ENCODE measurements at regions not wholly inside any gene's neighbourhood (a gene's known extent, or its start where the extent isn't known, plus 50 kb on each side); places are given as distances from the start of the nearest gene placed in this dataset.

GRCh38 chr10:61317706-61318105 lies 135.5 kb downstream of the TMEM26 start:
- DNase-seq = no peak

- DNase-seq = no peak
Observed at GRCh38 chr10:61316676-61317265, 136.4 kb downstream of the TMEM26 start.

GRCh38 chr10:61314273-61314672 lies 138.9 kb downstream of the TMEM26 start:
- DNase-seq = no peak

GRCh38 chr10:61313460-61313859 lies 139.7 kb downstream of the TMEM26 start:
- DNase-seq = no peak

GRCh38 chr10:61304746-61305145 lies 148.4 kb downstream of the TMEM26 start:
- DNase-seq = no peak

- no peak for DNase-seq
Observed at GRCh38 chr10:61302124-61302523, 151.1 kb downstream of the TMEM26 start.

GRCh38 chr10:61301575-61301974 lies 151.6 kb downstream of the TMEM26 start:
- DNase-seq = no peak

- DNase-seq = no peak
Observed at GRCh38 chr10:61299841-61300240, 153.3 kb downstream of the TMEM26 start.

GRCh38 chr10:61299156-61299555 lies 154.0 kb downstream of the TMEM26 start:
- no peak for DNase-seq

- DNase-seq = no peak
Observed at GRCh38 chr10:61298194-61298593, 155.0 kb downstream of the TMEM26 start.

GRCh38 chr10:61296161-61296560 lies 157.0 kb downstream of the TMEM26 start:
- no peak for DNase-seq

GRCh38 chr10:61294131-61294530 lies 159.1 kb downstream of the TMEM26 start:
- DNase-seq = no peak

GRCh38 chr10:61289813-61290212 lies 163.4 kb downstream of the TMEM26 start:
- DNase-seq = no peak

- no peak for DNase-seq
Observed at GRCh38 chr10:61286686-61287085, 166.5 kb downstream of the TMEM26 start.

GRCh38 chr10:61285749-61286148 lies 167.4 kb downstream of the TMEM26 start:
- DNase-seq = peak; percentile 2

- DNase-seq = no peak
Observed at GRCh38 chr10:61284222-61284890, 168.8 kb downstream of the TMEM26 start.

GRCh38 chr10:61283481-61284221 lies 169.5 kb downstream of the TMEM26 start:
- no peak for DNase-seq

GRCh38 chr10:61283066-61283465 lies 170.1 kb downstream of the TMEM26 start:
- no peak for DNase-seq

GRCh38 chr10:61280303-61280702 lies 172.9 kb downstream of the TMEM26 start:
- no peak for DNase-seq

- no peak for DNase-seq
Observed at GRCh38 chr10:61279400-61279799, 173.8 kb downstream of the TMEM26 start.

- DNase-seq = no peak
Observed at GRCh38 chr10:61278556-61278955, 174.6 kb downstream of the TMEM26 start.

GRCh38 chr10:61272781-61273180 lies 180.4 kb downstream of the TMEM26 start:
- no peak for DNase-seq

GRCh38 chr10:61271127-61271780 lies 181.9 kb downstream of the TMEM26 start:
- DNase-seq = no peak
